Stimulated activated CD8-positive, alpha-beta memory T cell treated with anti-CD3 and anti-CD28 coated beads, Interleukin-12 subunit alpha, Interleukin-12 subunit beta, amount 100 ng/mL, for 24 hours (primary cell): ENCODE measurements at regions not wholly inside any gene's neighbourhood (a gene's known extent, or its start where the extent isn't known, plus 50 kb on each side); places are given as distances from the start of the nearest gene placed in this dataset.

ENCODE experiments used
- DNase-seq: peaks from one replicate; pipeline ENCODE4 v3.0.0-alpha.2; 2020; ENCODE audit errors: extremely low read depth

DNA sequence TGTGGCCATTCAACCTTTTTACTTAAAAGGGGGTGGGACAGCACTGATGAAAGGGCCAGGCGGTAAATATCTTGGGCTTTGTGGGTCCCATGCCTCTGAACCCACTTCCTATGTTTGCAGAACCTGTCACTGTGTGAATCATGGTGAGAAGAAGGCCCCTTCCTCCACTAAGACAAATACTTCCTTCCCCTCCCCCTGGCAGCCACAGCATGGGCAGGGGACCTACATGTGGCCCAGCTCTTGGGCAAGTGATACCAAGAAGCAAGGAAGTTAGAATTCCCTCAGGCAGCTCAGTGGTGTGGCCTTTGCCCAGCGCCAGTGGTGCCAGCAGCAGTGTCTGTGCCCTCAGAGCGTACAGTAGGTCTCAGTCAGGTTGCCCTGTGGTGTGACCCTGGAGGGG lies 168.6 kb downstream of the TRIM33 start:
- no peak for DNase-seq

DNA sequence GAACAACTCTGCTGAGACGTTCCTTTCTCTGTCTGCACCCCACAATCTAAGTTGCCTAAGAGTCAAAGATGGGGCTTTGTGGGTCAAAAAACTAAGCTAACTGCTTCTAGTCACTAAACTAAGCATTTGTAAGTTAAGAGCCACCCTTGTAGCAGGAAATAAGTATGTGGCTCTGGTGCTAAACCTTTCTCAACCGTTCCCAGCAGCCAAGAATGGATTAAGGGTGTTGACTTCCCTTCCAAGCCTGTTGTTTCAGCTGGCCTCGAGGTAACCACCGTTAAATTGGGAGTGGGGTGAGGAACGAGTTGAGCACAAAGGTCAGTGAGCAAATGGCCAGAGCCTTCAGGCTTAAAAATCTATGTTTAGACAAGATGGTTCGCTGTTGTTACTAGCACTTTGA lies 169.1 kb downstream of the TRIM33 start:
- no peak for DNase-seq

DNA sequence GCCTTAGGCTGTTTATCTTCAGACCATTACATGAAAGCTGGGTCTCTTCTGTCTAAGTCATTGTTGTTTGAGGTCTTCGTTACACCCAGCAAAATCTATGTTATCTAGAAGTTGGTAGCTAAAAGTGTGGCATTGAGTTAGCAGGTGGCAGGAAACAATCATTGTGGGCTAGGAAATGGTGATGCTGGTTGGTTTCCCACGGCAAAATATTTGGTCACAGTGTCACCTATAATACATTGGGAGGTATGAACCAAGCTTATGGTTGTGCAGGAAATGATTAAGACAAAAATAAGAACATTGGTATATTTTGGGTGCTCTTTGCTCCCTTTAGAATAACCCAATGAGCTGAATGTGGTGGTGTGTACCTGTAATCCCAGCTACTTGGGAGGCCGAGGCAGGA lies 169.7 kb downstream of the TRIM33 start:
- no peak for DNase-seq

DNA sequence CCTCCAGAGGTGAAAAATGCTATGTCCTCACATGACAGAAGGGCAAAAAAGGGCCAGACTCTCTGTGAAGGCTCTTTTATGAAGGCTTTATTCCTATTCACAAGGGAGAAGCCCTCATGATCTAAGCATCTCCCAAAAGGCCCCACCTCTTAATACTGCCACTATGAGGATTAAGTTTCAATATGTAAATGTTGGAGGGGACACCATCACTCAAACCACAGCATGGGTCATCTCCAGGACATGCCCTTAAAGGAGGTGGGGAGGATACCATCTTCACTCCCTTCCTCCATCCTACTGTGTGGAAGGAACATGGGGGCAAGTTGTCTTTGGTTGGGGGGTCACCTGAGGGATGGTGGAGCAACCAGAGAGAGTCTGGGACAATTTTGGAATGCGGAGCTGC lies 170.1 kb downstream of the TRIM33 start:
- no peak for DNase-seq

DNA sequence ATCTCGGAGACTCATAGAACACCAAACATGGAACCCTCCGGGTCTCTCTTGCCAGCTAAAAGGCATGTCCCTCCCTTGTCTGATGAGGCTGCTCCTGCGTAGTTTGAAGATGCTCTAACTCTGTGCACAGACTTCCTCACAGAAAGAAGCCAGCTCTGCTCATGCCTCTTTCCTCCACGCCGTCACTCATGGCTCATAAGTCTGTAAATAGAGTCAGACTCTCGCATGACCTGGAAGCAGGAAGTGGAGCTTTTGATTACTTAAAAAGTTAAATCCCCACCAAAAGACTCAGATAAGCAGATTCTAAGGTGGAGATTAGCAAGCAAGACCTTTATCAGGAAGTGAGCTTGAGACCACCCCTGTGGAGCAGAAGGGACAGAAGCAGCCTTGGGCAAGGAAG lies 171.6 kb downstream of the TRIM33 start:
- no peak for DNase-seq

DNA sequence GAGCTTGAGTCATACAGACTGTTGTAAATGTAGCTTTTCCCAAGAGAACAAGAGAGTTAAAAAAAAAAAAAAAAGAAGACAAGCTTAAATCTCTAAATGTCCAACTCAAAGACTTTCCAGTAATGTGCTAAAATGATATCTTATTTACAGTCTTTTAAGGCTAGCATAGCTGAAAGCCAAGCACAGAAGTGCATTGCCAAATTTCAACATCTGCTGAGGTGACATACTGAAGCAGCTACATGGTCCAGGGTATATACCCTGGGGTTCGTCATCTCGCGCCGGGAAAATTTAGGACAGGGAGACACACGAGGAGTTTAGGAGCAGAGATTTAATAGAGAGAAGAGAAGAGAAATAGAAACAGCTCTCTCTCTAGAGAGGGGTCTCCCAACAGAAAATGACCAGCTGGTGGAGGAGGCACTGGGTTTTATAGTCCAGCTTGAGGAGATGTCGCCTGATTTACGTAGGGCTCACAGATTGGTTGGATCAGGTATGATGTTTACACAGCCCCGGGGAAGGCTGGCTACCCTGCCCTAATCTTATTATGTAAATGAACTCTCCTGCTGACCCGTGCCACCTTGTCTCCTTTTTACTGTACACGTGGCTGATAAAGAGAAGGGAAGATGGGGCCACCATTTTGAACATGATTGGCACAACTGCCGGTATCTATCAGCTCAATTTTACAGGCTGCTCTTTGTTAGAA lies 172.7 kb downstream of the TRIM33 start:
- no peak for DNase-seq

DNA sequence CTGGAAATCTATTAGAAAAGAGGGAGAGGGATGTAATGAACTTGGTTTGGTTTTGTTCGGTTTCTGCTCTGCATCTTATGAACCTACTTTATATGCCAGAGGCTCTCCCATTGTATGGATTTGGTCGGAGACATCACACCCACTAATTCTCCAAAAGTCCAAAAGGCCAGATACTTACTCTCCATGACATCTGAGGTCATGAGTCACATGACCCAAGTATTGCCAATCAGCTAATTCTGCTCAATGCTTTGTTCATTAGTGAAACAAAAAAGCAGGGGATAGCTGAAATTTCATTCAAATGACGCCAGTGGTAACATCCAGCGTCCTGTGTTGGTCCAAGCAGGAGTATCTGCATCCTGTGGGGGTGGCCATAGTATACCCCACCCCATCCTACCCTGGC lies 173.6 kb downstream of the TRIM33 start:
- DNase-seq, result no peak

DNA sequence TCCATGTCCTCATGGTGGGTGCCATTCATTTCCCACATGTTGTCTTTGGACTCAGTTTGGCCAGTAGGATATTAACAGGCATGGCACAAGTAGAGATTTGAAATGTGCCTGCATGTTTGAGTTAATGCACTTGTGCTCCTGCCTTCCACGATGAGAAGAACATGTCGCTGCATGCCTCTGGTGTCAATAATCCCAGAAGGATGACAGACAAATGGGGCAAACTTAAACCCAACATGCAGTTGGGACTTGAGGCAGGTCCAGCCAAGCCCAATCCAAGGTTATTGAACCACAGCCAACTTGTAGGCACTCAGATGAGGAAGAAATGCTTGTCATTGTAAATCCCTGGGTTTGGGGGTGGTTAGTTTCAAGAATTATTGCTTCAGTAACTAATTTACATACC lies 174.6 kb downstream of the TRIM33 start:
- no peak for DNase-seq

DNA sequence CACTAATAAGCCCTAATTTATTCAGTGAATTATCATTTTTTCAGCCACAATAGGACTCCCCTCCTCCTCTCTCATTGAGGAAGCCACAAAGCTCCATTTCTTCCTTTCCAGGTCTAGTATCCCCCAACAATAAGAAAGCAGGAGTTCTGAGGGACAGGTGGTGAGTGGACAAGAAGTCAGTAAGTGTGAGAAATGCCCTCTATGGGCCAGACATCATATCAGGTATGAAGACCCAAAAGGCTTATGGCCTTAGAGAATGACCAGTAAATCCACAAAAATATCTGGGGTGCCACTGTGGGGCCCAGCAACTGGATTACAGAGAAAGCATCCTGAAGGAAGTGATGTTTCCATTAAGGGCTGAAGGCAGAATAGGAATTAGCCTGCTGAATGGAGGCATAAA lies 175.7 kb downstream of the TRIM33 start:
- DNase-seq, result no peak

DNA sequence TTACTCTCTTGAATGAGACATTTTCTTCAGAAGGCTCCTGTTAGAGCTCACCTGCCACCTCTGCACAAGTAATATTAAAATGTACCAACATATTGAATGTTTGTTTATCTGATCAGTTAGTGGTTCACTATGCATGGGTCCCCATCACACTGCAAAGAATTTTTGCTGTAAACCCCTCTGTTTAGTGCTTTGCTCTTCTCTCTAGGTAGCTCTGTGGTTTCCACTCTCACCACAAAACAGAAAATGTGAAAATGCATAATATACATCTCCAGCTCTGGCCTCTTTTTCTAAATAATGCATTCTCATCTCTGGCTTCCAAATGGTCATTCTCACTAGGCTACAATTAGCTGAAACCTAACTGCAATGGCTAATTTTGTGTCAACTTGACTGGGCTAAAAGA lies 176.7 kb downstream of the TRIM33 start:
- no peak for DNase-seq

DNA sequence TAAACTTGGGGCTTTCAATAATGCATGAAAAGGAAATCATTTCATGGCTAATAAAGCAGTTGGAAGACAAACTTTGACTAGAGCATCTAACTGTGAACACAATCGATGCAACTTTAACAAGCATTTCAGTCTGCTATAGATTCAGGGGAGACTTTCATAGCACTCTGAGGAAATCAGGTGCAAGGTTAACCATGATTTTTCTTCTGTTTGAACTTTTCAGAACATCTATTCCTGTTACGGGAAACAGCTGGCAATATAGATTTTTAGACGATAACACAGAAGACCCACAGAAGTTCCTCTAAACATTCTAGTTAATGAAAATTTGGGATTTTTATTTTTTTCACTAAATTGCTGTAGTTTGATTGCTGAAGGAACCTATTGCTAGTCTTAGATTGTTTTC lies 177.3 kb downstream of the TRIM33 start:
- no peak for DNase-seq

DNA sequence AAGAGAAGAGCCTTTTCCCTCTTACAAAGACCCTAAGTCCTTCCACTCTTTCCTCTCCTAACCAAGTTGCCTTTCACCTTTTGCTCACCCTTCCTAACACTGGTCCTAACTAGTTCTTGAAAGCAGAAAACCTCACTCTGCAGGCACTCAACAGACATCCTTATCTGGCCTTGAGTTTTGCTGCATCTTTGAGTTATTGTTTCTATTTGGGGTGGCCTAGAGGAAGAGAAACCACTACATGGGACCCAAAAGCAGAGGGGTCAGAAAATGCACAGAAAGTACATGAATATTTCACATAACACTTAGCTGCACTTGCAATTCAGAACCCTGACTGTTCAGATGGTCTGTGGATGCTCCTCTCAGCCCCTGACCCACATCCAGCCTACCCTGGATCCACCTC lies 178.3 kb upstream of the SYT6 start:
- no peak for DNase-seq

DNA sequence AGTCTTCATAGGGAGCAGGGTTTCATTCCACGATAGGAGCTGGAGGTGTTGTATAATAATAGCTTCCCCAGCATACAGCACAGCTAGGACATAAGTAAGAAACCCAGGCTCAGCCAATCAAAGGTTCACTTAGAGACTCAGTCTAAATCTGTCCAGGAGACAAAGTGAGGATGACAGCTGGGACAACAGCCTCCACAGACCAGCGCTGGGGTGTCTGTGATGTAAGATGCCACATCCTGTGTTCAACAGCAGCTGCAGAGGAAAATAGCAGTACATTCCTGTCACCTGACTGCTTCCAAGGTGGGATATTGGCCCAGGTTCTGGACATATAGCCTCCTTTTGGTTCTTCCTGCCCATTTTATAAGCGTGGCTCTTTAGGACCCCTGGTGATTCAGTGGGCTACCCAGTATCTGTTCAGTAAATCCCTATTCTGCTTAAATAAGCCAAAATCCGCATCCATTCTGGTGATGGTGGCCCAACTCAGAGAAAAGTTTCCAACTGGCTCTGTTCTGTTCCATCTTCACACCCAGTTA lies 176.8 kb upstream of the SYT6 start:
- no peak for DNase-seq

DNA sequence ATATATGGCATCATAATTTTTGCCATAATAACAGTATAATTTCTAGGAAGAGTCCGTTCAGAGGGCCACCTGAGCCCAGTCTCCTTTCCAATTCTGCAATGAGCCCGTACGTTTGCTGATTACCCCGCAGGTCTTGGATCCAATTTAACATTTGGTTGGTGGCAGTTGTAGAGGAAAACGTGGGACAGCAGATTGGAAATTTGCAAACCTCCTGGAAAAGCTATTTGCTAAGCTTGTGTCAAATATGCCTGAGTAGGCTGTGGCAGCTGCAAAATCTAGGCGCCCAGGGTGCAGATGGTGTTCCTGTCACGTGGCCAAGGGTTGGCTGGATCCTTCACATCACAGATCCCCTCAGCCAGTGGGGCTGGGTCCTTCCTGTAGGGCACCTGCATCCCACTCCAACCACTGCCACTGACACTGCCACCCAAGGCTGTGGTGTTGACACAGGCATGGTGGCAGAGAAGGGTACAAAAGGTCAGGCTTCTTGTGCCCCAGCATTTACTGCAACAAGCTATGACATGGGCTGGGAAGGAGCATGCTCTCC lies 174.8 kb upstream of the SYT6 start:
- DNase-seq, result no peak

DNA sequence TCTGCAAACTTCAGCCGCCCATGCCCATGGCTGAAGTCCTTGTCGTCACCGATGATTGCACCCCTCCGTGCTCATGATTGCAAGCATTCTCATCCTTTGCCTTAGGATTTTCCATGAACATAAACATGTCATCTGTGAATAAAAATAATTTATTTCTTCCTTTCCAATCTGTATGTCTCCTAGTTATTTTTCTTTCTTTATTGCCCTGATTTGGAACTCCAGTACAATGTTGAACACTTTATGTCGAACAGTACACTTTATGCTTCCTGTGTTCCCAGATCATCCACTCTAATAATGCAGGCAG lies 170.9 kb upstream of the SYT6 start:
- DNase-seq, result no peak

DNA sequence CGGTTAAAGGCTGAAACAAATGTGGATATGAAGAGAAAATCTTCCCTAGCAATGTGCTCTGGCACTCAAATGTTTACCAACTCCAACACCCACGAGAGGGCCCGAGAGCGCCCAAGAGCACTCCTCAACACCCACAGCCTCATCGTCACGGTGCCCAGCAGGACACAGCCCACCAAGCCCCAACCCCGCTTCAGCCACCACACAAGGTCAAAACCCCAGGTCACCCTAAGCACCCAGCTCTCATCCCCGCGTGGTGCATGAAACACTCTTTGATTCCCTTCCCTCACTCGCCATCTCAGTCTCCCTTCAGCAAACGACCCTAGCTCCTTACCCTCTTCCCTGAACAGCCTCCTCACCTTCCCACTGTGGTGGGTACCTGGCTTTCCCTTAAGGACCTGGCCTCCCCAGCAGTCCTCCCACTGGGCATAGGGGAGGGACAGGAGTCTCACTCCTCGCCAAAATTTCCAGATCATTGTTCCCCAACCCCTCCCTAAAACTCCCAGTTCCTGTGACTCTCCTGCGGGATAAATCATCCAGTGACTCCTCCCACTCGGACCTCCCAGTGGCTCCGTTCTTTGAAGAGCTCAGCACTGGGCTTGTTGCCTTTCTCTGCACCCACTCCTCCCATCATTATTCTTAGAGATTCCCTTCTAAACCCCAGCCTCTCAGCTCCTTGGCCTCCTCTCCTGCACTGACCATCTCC lies 170.4 kb upstream of the SYT6 start:
- DNase-seq, result no peak

DNA sequence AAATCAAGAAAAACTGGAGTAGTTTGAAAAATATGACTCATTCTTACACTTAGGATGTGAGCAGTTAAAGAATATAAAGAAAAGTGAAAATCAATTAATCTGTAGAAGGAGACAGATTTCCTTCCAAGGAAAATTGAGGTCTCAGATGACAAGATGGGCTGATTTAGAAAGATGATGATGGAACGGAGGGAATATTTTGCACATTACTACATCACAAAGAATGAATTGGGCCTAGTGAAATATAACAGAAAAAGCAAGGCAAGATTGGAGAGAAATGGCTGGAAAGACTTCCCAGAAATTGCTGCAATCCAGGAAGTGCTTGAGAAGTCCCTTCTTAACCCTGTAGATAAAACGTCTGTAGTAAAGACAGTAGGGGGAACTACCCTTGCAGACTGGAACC lies 169.1 kb upstream of the SYT6 start:
- no peak for DNase-seq

DNA sequence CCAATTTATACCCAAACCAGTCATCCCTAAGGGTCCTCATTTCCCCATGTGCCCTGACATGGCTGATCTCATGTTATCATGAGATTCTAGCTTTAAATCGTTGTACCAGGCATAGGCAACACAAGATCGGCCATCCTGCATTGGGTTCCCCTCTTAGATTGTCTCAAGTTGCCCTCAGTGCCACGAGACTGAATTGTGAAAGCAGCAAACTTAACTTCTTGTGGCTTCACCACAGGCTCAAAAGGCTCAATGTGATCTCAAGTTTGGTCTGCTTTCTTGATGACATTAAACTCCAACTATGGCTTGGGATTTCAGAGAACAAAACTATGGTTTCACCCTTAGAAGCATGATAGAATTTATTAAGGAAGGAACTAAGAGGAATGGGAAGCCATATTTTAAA lies 168.5 kb upstream of the SYT6 start:
- DNase-seq, result no peak

DNA sequence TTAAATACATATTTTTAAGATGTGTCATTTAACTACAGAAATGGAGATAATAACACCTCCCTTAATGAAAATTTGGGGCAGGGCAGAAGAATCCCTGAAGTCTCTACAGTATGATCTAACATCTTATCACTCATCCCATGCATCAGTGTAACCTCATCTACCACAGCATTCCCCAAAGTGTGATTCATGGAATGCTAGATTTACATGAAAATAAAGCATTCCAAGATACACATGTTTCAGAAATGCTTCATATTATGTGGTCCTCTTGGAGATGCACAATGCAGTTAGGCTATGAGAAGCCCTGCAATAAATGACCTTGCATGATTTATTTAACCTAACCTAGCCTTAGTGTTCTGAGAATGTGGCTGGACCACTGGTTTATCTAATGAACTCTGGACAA lies 166.9 kb upstream of the SYT6 start:
- DNase-seq, result no peak

DNA sequence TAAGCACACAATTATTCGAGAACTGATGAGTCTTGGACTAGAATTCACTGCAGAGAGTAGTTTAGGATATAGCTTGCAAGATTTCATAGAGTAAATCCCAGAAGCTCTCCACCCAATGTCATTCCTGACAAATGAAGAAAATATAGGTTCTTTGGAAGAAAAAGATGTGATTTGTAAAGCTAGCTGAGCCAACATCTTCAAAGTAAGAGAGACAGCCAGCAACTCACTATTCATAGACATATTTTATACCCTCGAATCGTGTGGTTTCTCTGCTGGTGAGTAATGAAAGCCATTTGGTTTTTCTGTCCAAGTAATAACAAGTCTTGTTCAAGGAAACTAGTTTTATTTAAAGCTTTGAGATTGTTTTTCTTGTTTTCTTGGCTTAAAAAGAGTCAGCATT lies 165.7 kb upstream of the SYT6 start:
- no peak for DNase-seq

DNA sequence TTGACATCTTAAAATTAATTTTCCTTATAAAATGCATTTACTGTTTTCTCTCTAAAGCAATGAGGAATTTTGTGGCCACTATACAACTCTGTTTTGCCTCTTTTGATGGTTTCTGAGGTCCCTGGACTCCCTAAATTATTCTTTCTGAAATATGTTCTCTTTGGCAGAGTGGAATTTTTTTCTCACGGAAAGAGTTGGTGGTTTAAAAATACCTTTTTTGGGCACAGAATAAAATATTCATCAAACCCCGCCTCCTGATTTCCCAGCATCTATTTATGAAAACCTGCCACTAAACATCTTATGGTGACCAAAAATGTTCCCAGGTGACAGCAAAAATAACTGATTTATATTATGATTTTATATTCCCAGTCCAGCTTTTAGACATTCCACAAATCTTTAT lies 165.3 kb upstream of the SYT6 start:
- no peak for DNase-seq

DNA sequence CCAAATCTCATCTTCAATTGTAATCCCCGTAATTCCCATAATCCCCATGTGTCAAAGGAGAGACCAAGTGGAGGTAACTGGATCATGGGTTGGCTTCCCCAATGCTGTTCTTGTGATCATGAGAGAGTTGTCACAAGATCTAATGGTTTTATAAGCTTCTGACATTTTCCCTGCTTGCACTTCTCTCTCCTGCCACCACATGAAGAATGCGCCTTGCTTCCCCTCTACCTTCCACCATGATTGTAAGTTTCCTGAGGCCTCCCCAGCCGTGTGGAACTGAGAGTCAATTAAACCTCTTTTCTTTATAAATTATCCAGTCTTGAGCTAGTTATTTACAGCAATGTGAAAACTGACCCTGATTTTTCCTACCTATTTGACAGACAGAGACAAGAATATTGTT lies 162.5 kb upstream of the SYT6 start:
- DNase-seq, result no peak

DNA sequence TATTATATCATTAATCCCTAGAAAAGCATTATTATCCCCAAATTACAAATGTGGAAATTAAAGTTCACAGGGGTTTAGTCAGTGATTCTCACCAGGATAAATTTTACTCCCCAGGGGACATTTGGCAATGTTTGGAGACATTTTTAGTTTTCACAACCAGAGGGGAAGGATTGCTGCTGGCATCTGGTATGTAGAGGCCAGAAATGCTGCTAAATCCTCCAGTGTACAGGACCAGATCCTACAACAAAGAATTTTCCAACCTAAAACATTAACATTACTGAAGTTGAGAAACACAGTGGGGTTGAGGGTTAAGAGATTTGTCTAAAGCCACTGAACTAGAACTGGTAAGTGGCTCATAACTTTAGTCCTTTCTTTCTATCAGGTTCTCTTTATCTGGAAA lies 162.0 kb upstream of the SYT6 start:
- DNase-seq, result no peak

DNA sequence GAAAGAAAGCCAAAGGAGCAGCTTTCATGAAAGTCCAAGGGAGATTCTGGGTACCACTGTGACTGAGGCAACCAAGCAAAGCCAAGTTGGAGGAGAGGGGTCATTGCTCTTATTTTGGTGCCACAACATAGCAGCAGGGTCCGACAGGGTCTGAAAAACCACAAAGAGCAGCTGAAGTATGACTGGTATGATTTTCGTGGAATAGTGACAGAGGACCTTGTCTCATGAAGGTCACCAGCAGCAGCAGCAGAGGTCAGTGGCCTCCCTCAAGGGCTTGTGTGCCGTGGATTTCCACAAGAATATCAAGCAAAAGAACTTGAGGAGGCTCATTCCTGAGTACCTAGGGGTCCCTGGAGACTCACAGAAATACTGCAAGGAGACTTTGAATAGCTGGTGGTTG lies 160.9 kb upstream of the SYT6 start:
- no peak for DNase-seq
